Adipocyte (in vitro differentiated cells): ENCODE measurements at regions not wholly inside any gene's neighbourhood (a gene's known extent, or its start where the extent isn't known, plus 50 kb on each side); places are given as distances from the start of the nearest gene placed in this dataset.
"Not testable (repeated sequence)": the region's sequence is repeated elsewhere in the genome, so short reads cannot be mapped to it uniquely, and the experiment has no call there.

Experiments used
- DNase-seq: peaks from one replicate; pipeline ENCODE4 v3.0.0-alpha.2; 2015; ENCODE audit warnings: low read depth
- H3K27me3 ChIP-seq: replicated peaks from 2 replicates; pipeline ENCODE4 v1.7.0; 2013; ENCODE audit warnings: mild to moderate bottlenecking, low read length, moderate library complexity; ENCODE audit not compliant: control insufficient read depth, insufficient read depth
- H3K36me3 ChIP-seq: 2 replicates; pipeline ENCODE4 v1.7.0; 2013; ENCODE audit warnings: low read length, mild to moderate bottlenecking, moderate library complexity; ENCODE audit not compliant: control insufficient read depth, insufficient read depth, severe bottlenecking
- H3K4me1 ChIP-seq: 2 replicates; pipeline ENCODE4 v1.7.0; 2013; ENCODE audit warnings: mild to moderate bottlenecking, low read length, moderate library complexity; ENCODE audit not compliant: control insufficient read depth, insufficient read depth
- H3K4me3 ChIP-seq: 2 replicates; pipeline ENCODE4 v1.7.0; 2013; ENCODE audit warnings: mild to moderate bottlenecking, low read length, moderate library complexity
- H3K9ac ChIP-seq: 2 replicates; pipeline ENCODE4 v1.7.0; 2013; ENCODE audit warnings: mild to moderate bottlenecking, low read length, moderate library complexity
- H3K9me3 ChIP-seq: 2 replicates; pipeline ENCODE4 v1.7.0; 2013; ENCODE audit warnings: mild to moderate bottlenecking, low read length, moderate library complexity; ENCODE audit not compliant: control insufficient read depth

- H3K4me1 ChIP-seq = no peaks in the 10 kb centered on the region
- no peak overlapping the region for H3K9ac ChIP-seq
- no peaks in the 10 kb centered on the region for H3K9me3 ChIP-seq
- no peaks in the 10 kb centered on the region for H3K36me3 ChIP-seq
- DNase-seq = no peak
- H3K27me3 ChIP-seq = no peaks in the 10 kb centered on the region
- no peak overlapping the region for H3K4me3 ChIP-seq
These were observed 268.6 kb upstream of the CHORDC1 start for GRCh38 chr11:90491466-90491865.

GRCh38 chr11:90476442-90477007 is 253.7 kb upstream of the CHORDC1 start:
- Histone ChIP-seq H3K9me3 (no peaks in the 10 kb centered on the region), H3K9ac (no peak overlapping the region), H3K4me1 (no peaks in the 10 kb centered on the region), H3K4me3 (no peak overlapping the region), H3K36me3 (no peaks in the 10 kb centered on the region), H3K27me3 (no peaks in the 10 kb centered on the region)
- no peak for DNase-seq

GRCh38 chr11:90468923-90469322 is 246.1 kb upstream of the CHORDC1 start:
- H3K27me3 ChIP-seq = no peaks in the 10 kb centered on the region
- no peak overlapping the region for H3K4me3 ChIP-seq
- no peak overlapping the region for H3K9ac ChIP-seq
- no peaks in the 10 kb centered on the region for H3K9me3 ChIP-seq
- DNase-seq = no peak
- no peaks in the 10 kb centered on the region for H3K36me3 ChIP-seq
- no peaks in the 10 kb centered on the region for H3K4me1 ChIP-seq

GRCh38 chr11:90465553-90465952 is 242.7 kb upstream of the CHORDC1 start:
- Histone ChIP-seq H3K4me1 (no peaks in the 10 kb centered on the region), H3K9me3 (no peaks in the 10 kb centered on the region), H3K4me3 (no peak overlapping the region), H3K27me3 (no peaks in the 10 kb centered on the region), H3K9ac (no peak overlapping the region), H3K36me3 (no peaks in the 10 kb centered on the region)
- no peak for DNase-seq

GRCh38 chr11:90455347-90455920 is 232.6 kb upstream of the CHORDC1 start:
- H3K9me3 ChIP-seq, H3K36me3 ChIP-seq, H3K9ac ChIP-seq, DNase-seq, H3K4me3 ChIP-seq, H3K4me1 ChIP-seq, H3K27me3 ChIP-seq: not testable (repeated sequence)

- Histone ChIP-seq H3K36me3 (no peaks in the 10 kb centered on the region), H3K27me3 (no peaks in the 10 kb centered on the region), H3K4me1 (no peaks in the 10 kb centered on the region), H3K9ac (no peak overlapping the region), H3K4me3 (no peak overlapping the region), H3K9me3 (no peaks in the 10 kb centered on the region)
- DNase-seq = no peak
These were observed 230.7 kb upstream of the CHORDC1 start for GRCh38 chr11:90453525-90453924.

GRCh38 chr11:90449606-90450005 is 226.8 kb upstream of the CHORDC1 start:
- no peaks in the 10 kb centered on the region for H3K9me3 ChIP-seq
- H3K9ac ChIP-seq = no peak overlapping the region
- H3K4me3 ChIP-seq = no peak overlapping the region
- H3K27me3 ChIP-seq = no peaks in the 10 kb centered on the region
- H3K4me1 ChIP-seq = no peaks in the 10 kb centered on the region
- H3K36me3 ChIP-seq = no peaks in the 10 kb centered on the region
- no peak for DNase-seq

- Histone ChIP-seq H3K9me3 (no peaks in the 10 kb centered on the region), H3K27me3 (no peaks in the 10 kb centered on the region), H3K4me3 (no peak overlapping the region), H3K9ac (no peak overlapping the region), H3K36me3 (no peaks in the 10 kb centered on the region), H3K4me1 (no peaks in the 10 kb centered on the region)
- DNase-seq = no peak
These were observed 225.4 kb upstream of the CHORDC1 start for GRCh38 chr11:90448256-90448655.

GRCh38 chr11:90447618-90448017 is 224.8 kb upstream of the CHORDC1 start:
- Histone ChIP-seq H3K9me3 (no peaks in the 10 kb centered on the region), H3K4me3 (no peak overlapping the region), H3K4me1 (no peaks in the 10 kb centered on the region), H3K36me3 (no peaks in the 10 kb centered on the region), H3K9ac (no peak overlapping the region), H3K27me3 (no peaks in the 10 kb centered on the region)
- no peak for DNase-seq

- Histone ChIP-seq H3K27me3 (no peaks in the 10 kb centered on the region), H3K9ac (no peak overlapping the region), H3K4me1 (no peaks in the 10 kb centered on the region), H3K9me3 (no peaks in the 10 kb centered on the region), H3K4me3 (no peak overlapping the region), H3K36me3 (no peaks in the 10 kb centered on the region)
- no peak for DNase-seq
These were observed 223.4 kb upstream of the CHORDC1 start for GRCh38 chr11:90446207-90446606.

- no peaks in the 10 kb centered on the region for H3K9me3 ChIP-seq
- no peak for DNase-seq
- H3K27me3 ChIP-seq = no peaks in the 10 kb centered on the region
- H3K4me1 ChIP-seq = no peaks in the 10 kb centered on the region
- no peaks in the 10 kb centered on the region for H3K36me3 ChIP-seq
- H3K4me3 ChIP-seq = no peak overlapping the region
- H3K9ac ChIP-seq = no peak overlapping the region
These were observed 215.2 kb upstream of the CHORDC1 start for GRCh38 chr11:90438069-90438468.

- Histone ChIP-seq H3K9me3 (no peaks in the 10 kb centered on the region), H3K36me3 (no peaks in the 10 kb centered on the region), H3K27me3 (no peaks in the 10 kb centered on the region), H3K9ac (no peak overlapping the region), H3K4me3 (no peak overlapping the region), H3K4me1 (no peaks in the 10 kb centered on the region)
- no peak for DNase-seq
These were observed 212.0 kb upstream of the CHORDC1 start for GRCh38 chr11:90434858-90435257.
